ENCODE measurements at regions not wholly inside any gene's neighbourhood (a gene's known extent, or its start where the extent isn't known, plus 50 kb on each side); places are given as distances from the start of the nearest gene placed in this dataset.

DNA sequence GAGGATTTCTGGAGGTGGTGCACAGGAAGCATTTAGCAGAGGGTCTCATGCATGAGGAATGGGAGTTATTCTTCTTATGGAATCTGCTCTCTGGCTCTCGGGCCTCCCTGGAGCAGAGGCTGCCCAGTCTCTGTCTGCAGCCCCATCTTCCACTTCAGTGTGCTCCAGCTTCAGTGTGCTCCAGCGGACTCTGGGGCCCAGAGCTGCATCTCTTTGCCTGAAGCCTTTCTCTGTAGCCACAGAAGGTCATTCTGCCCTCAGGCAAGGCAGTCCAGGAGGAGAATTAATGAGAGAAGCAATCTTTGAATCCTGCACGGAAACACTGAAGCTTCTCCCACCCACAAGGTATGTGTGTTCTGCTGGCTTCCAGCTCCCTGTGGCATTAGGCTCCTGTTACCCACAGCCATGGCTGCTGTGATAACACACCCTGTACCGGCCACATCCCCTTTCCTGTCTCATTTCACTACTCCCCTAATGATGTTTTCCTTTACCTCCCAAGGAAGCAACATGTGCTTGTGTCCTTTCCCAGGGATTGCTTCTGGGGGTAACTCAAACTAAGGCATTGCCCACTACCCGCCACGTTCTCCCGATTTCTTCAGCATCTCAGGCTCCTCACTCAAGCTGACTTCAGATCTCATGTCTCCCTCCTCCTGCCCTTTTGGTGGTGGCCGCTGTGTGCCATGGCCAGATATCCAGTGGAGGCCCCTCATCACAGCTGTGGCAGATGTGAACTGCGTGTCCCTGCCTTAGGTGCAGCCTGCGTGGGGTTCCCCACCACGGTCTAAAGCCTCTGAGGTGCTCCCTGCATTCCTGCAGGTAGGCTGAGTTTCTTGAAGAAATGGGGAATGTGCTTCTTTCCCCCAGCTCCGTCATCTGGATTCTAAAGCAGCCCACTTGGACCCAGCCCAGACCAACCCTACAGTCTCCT, 181.2 kb upstream of the GALNT2 start:
- CTCF ChIA-PET = no interaction called here
- no peak overlapping the region for H3K4me3 Mint-ChIP-seq
- no peaks in the 10 kb centered on the region for H3K9me3 Mint-ChIP-seq
- no peaks in the 10 kb centered on the region for H3K4me1 Mint-ChIP-seq
- H3K36me3 Mint-ChIP-seq = no peaks in the 10 kb centered on the region
- DNase-seq = no peak
- H3K27me3 Mint-ChIP-seq = peaks cover 31% of the 10 kb centered on the region
- no peak overlapping the region for H3K27ac Mint-ChIP-seq

DNA sequence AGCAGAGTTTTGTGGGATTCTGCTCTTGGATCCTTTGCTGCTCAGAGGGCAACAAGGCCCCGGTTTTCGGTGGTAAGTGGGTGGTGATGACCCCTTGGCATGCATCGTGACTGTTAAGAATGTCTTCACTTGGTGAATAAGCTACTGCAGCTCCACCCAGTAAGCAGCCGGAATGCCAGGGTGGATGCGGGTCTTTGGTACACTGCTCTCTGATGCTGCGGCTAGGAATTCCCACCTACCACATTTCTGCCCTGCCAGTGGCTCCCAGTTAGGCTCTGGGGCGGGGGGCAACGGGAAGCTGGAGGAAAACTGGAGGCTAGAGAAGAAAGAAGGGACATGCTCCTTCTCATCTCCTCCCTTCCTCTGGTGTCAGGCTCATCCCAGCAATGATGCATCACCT, 180.4 kb upstream of the GALNT2 start:
- Mint-ChIP-seq H3K27ac (no peak overlapping the region), H3K4me1 (no peaks in the 10 kb centered on the region), H3K4me3 (no peak overlapping the region), H3K9me3 (no peaks in the 10 kb centered on the region), H3K27me3 (peaks cover 28% of the 10 kb centered on the region), H3K36me3 (no peaks in the 10 kb centered on the region)
- CTCF ChIA-PET = no interaction called here
- no peak for DNase-seq

DNA sequence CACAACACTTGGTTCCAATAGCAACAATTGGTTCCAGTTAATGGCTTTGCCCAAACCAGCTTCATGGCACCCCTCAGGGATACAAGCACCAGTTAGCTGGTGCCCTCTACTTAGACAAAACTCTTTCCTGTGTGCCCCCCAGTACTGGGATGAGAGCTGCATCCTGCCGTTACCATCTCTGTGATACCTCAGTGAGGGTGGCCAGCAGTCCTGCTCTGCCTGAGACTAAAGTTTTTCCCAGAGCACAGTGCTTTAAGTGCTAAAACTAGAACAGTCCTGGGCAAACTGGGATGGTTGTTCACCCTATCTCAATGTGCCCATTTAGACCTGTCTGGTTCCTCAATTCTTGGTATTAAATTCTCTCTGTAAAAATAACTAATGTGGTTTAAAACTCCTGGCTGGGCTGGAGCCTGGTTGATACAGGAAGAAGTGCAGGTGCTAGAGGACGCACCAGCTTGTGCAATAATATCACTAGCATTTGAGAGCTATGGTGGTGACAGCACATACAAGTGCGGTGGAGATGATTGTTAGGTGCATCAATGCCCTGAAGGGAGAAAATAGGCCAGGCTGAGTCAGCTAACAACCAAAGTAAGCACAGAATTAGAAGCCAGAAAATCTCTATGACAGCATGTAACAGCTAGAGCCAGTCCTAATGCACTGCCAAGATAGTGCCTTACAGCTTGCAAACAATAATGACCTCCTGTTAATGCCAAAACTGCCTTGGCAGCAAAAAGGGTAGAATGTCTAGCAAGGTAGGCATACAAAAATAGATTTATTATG, 179.8 kb upstream of the GALNT2 start:
- CTCF ChIA-PET = no interaction called here
- no peak overlapping the region for H3K27ac Mint-ChIP-seq
- H3K4me3 Mint-ChIP-seq = no peak overlapping the region
- no peaks in the 10 kb centered on the region for H3K4me1 Mint-ChIP-seq
- H3K9me3 Mint-ChIP-seq = no peaks in the 10 kb centered on the region
- no peak for DNase-seq
- no peaks in the 10 kb centered on the region for H3K36me3 Mint-ChIP-seq
- peaks cover 28% of the 10 kb centered on the region for H3K27me3 Mint-ChIP-seq

GRCh38 chr1:229888157-229888556, 178.9 kb upstream of the GALNT2 start:
- no peak overlapping the region for H3K27ac Mint-ChIP-seq
- H3K9me3 Mint-ChIP-seq = no peaks in the 10 kb centered on the region
- no peak overlapping the region for H3K4me3 Mint-ChIP-seq
- no peak for DNase-seq
- peaks cover 21% of the 10 kb centered on the region for H3K27me3 Mint-ChIP-seq
- no peaks in the 10 kb centered on the region for H3K4me1 Mint-ChIP-seq
- no peaks in the 10 kb centered on the region for H3K36me3 Mint-ChIP-seq
- CTCF ChIA-PET = no interaction called here

DNA sequence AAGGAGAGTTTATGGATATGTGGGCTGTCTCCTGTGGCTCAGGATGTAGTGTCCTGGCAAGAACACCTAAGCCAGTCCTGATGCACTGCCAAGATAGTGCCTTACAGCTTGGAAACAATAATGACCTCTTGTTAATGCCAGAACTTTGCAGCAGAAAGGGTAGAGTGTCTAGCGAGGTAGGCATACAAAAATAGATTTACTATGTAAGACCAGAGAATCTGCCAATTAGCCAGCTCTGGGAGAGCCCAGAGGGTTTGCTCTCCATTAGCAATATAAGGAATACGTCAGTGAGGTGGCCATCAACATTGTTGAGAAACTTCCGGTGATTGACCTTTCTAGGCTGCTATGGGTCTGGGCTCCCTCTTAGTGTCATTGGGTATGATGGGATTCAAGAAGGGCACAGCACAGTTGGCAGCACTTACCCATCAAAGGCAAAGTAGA, 178.5 kb upstream of the GALNT2 start:
- H3K27me3 Mint-ChIP-seq = peaks cover 22% of the 10 kb centered on the region
- H3K27ac Mint-ChIP-seq = no peak overlapping the region
- CTCF ChIA-PET = no interaction called here
- no peak overlapping the region for H3K4me3 Mint-ChIP-seq
- DNase-seq = no peak
- H3K9me3 Mint-ChIP-seq = no peaks in the 10 kb centered on the region
- H3K36me3 Mint-ChIP-seq = no peaks in the 10 kb centered on the region
- H3K4me1 Mint-ChIP-seq = no peaks in the 10 kb centered on the region

GRCh38 chr1:229889031-229889517, 178.0 kb upstream of the GALNT2 start:
- Mint-ChIP-seq H3K4me1 (no peaks in the 10 kb centered on the region), H3K36me3 (no peaks in the 10 kb centered on the region), H3K27me3 (peaks cover 24% of the 10 kb centered on the region), H3K9me3 (no peaks in the 10 kb centered on the region), H3K27ac (no peak overlapping the region), H3K4me3 (no peak overlapping the region)
- CTCF ChIA-PET = no interaction called here
- DNase-seq = no peak

GRCh38 chr1:229891227-229891626, 175.8 kb upstream of the GALNT2 start:
- H3K4me3 Mint-ChIP-seq = no peak overlapping the region
- H3K27ac Mint-ChIP-seq = no peak overlapping the region
- no peaks in the 10 kb centered on the region for H3K36me3 Mint-ChIP-seq
- H3K9me3 Mint-ChIP-seq = no peaks in the 10 kb centered on the region
- no peaks in the 10 kb centered on the region for H3K4me1 Mint-ChIP-seq
- DNase-seq = no peak
- CTCF ChIA-PET = no interaction called here
- H3K27me3 Mint-ChIP-seq = peaks cover 34% of the 10 kb centered on the region

DNA sequence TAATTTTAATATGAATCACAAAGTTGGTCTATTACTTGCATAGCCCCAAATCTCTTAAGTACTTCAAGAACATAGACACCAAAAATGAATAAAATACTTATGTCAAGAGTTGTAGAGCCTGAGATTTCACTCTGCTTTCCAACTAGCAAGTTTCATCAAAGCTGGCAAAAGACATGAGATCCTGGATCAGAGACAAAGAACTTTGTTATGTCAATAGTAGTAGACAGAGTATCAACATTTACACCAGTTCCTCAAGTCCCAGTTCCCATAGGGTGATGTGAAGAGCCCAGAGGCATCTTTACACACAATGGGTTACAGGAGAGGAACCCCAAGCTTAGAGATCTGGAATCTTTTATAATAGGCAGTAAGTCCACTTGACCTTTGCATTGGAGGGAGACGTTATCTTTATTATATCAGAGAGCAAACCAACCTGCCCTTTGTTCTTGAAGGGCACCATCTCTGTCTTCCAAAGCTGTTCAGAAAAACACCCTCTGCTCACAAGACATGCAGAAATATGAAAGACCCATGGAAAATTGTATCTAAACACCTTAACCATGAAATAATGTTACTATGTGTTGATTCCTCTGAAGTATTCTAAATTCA, 174.4 kb upstream of the GALNT2 start:
- H3K4me1 Mint-ChIP-seq = no peaks in the 10 kb centered on the region
- CTCF ChIA-PET = no interaction called here
- H3K4me3 Mint-ChIP-seq = no peak overlapping the region
- no peak for DNase-seq
- no peaks in the 10 kb centered on the region for H3K9me3 Mint-ChIP-seq
- no peaks in the 10 kb centered on the region for H3K36me3 Mint-ChIP-seq
- H3K27me3 Mint-ChIP-seq = peaks cover 35% of the 10 kb centered on the region
- H3K27ac Mint-ChIP-seq = no peak overlapping the region

- H3K9me3 Mint-ChIP-seq = no peaks in the 10 kb centered on the region
- CTCF ChIA-PET = no interaction called here
- peaks cover 32% of the 10 kb centered on the region for H3K27me3 Mint-ChIP-seq
These were observed 173.1 kb upstream of the GALNT2 start for GRCh38 chr1:229893762-229894444.

GRCh38 chr1:229894532-229894931, 172.5 kb upstream of the GALNT2 start:
- peaks cover 32% of the 10 kb centered on the region for H3K27me3 Mint-ChIP-seq
- no peaks in the 10 kb centered on the region for H3K9me3 Mint-ChIP-seq

More at GRCh38 chr1:229893762-229894444, 173.1 kb upstream of the GALNT2 start:
- Mint-ChIP-seq H3K4me3 (no peak overlapping the region), H3K27ac (no peak overlapping the region), H3K4me1 (no peaks in the 10 kb centered on the region), H3K36me3 (no peaks in the 10 kb centered on the region)
- DNase-seq = no peak

DNA sequence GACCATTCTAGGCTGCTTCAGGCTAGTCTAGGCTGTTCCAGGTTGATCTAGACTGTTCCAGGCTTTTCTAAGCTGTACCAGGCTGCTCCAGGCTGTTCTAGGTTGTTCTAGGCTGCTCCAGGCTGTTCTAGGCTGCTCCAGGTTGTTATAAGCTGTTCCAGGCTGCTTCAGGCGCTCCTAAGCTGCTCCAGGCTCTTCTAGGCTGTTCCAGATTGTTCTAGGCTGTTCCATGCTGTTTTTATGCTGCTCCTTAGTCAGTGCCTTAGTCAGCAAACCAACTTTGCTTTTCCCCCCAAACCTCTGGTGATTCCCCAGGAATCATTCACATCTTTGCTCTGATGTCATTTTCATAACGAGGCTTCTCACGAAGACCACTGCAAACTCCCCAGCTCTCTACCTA, 171.4 kb upstream of the GALNT2 start:
- no peaks in the 10 kb centered on the region for H3K36me3 Mint-ChIP-seq
- peaks cover 32% of the 10 kb centered on the region for H3K27me3 Mint-ChIP-seq
- no peak for DNase-seq
- no peaks in the 10 kb centered on the region for H3K9me3 Mint-ChIP-seq
- no peak overlapping the region for H3K4me3 Mint-ChIP-seq
- no peak overlapping the region for H3K27ac Mint-ChIP-seq
- H3K4me1 Mint-ChIP-seq = no peaks in the 10 kb centered on the region
- CTCF ChIA-PET = no interaction called here

More at GRCh38 chr1:229894532-229894931, 172.5 kb upstream of the GALNT2 start:
- H3K27ac Mint-ChIP-seq = no peak overlapping the region
- H3K36me3 Mint-ChIP-seq = no peaks in the 10 kb centered on the region
- DNase-seq = no peak
- CTCF ChIA-PET = no interaction called here
- no peak overlapping the region for H3K4me3 Mint-ChIP-seq
- H3K4me1 Mint-ChIP-seq = no peaks in the 10 kb centered on the region

- no peak for DNase-seq
- Mint-ChIP-seq H3K4me1 (no peaks in the 10 kb centered on the region), H3K36me3 (no peaks in the 10 kb centered on the region), H3K4me3 (no peak overlapping the region), H3K27me3 (peaks cover 37% of the 10 kb centered on the region), H3K9me3 (no peaks in the 10 kb centered on the region), H3K27ac (no peak overlapping the region)
- CTCF ChIA-PET = no interaction called here
These were observed 170.7 kb upstream of the GALNT2 start for GRCh38 chr1:229896306-229896705.

- no peak overlapping the region for H3K27ac Mint-ChIP-seq
- DNase-seq = no peak
- H3K4me1 Mint-ChIP-seq = no peaks in the 10 kb centered on the region
- peaks cover 3% of the 10 kb centered on the region for H3K9me3 Mint-ChIP-seq
- no peaks in the 10 kb centered on the region for H3K36me3 Mint-ChIP-seq
- CTCF ChIA-PET = no interaction called here
- H3K4me3 Mint-ChIP-seq = no peak overlapping the region
- peaks cover 40% of the 10 kb centered on the region for H3K27me3 Mint-ChIP-seq
These were observed 170.2 kb upstream of the GALNT2 start for GRCh38 chr1:229896861-229897260.

DNA sequence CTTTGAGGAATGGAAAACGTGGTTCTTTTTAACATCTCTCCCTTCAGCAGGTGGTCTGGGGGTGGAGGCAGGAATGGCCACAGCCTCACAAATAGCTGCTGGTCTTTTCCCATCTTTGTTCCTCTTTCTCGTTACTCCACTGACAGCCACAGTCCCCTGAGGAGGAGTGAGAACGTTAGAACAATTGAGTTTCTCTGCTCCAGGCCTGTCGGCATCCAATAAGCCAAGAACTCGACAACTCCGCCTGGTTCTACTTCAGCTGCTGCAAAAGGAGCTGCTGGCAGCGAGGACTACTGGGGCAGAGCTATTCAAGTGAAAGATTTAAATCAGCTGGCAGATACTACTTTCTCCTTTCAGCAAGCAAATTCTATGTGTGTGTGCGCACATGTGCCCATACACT, 169.5 kb upstream of the GALNT2 start:
- no peak overlapping the region for H3K27ac Mint-ChIP-seq

More for the DNA sequence above, 169.5 kb upstream of the GALNT2 start:
- CTCF ChIA-PET = interaction anchor here (1.9 kb wide), 1 partner anchor 236 kb away, joined by 5 read pairs; no protein-coding TSS in a partner anchor
- H3K9me3 Mint-ChIP-seq = peaks cover 3% of the 10 kb centered on the region
- no peaks in the 10 kb centered on the region for H3K36me3 Mint-ChIP-seq
- peaks cover 40% of the 10 kb centered on the region for H3K27me3 Mint-ChIP-seq
- no peak overlapping the region for H3K4me3 Mint-ChIP-seq
- no peak for DNase-seq
- no peaks in the 10 kb centered on the region for H3K4me1 Mint-ChIP-seq

All from activated naive CD4-positive, alpha-beta T cell treated with anti-CD3 and anti-CD28 coated beads, Interleukin-2, amount 10 ng/mL, durations not matched to agents 7 days and 5 days (primary cell).